CD4-positive, alpha-beta T cell treated with Interleukin-12 subunit alpha and Interleukin-12 subunit beta, for 1 hour (primary cell): ENCODE measurements at regions not wholly inside any gene's neighbourhood (a gene's known extent, or its start where the extent isn't known, plus 50 kb on each side); places are given as distances from the start of the nearest gene placed in this dataset.

ENCODE experiments used
- DNase-seq: peaks from one replicate; pipeline ENCODE4 v3.0.0-alpha.2; 2020

GRCh38 chr3:168272343-168272985 is 176.7 kb upstream of the GOLIM4 start:
- no peak for DNase-seq

- no peak for DNase-seq
Measured at GRCh38 chr3:168271932-168272331, 176.2 kb upstream of the GOLIM4 start.

GRCh38 chr3:168269001-168269400 is 173.3 kb upstream of the GOLIM4 start:
- no peak for DNase-seq

- DNase-seq = no peak
Measured at GRCh38 chr3:168267179-168267578, 171.5 kb upstream of the GOLIM4 start.

GRCh38 chr3:168266335-168266734 is 170.6 kb upstream of the GOLIM4 start:
- no peak for DNase-seq

- no peak for DNase-seq
Measured at GRCh38 chr3:168262887-168263286, 167.2 kb upstream of the GOLIM4 start.

- no peak for DNase-seq
Measured at GRCh38 chr3:168260859-168261258, 165.1 kb upstream of the GOLIM4 start.

GRCh38 chr3:168251371-168251770 is 155.6 kb upstream of the GOLIM4 start:
- DNase-seq = no peak

- DNase-seq = no peak
Measured at GRCh38 chr3:168250415-168250861, 154.7 kb upstream of the GOLIM4 start.

- peak; percentile 1 for DNase-seq
Measured at GRCh38 chr3:168249550-168250414, 154.1 kb upstream of the GOLIM4 start.

- no peak for DNase-seq
Measured at GRCh38 chr3:168249205-168249549, 153.5 kb upstream of the GOLIM4 start.

- no peak for DNase-seq
Measured at GRCh38 chr3:168248383-168249204, 152.9 kb upstream of the GOLIM4 start.

- DNase-seq = no peak
Measured at GRCh38 chr3:168241156-168241555, 145.4 kb upstream of the GOLIM4 start.

GRCh38 chr3:168239287-168239686 is 143.6 kb upstream of the GOLIM4 start:
- DNase-seq = no peak

- no peak for DNase-seq
Measured at GRCh38 chr3:168233001-168233400, 137.3 kb upstream of the GOLIM4 start.

GRCh38 chr3:168223085-168223484 is 127.4 kb upstream of the GOLIM4 start:
- no peak for DNase-seq

GRCh38 chr3:168220556-168220955 is 124.8 kb upstream of the GOLIM4 start:
- DNase-seq = no peak

GRCh38 chr3:168219530-168219929 is 123.8 kb upstream of the GOLIM4 start:
- DNase-seq = no peak

GRCh38 chr3:168218600-168218999 is 122.9 kb upstream of the GOLIM4 start:
- DNase-seq = no peak

GRCh38 chr3:168216851-168217250 is 121.1 kb upstream of the GOLIM4 start:
- DNase-seq = no peak

GRCh38 chr3:168213920-168214319 is 118.2 kb upstream of the GOLIM4 start:
- peak; percentile 3 for DNase-seq

GRCh38 chr3:168212664-168213285 is 117.1 kb upstream of the GOLIM4 start:
- no peak for DNase-seq

- DNase-seq = no peak
Measured at GRCh38 chr3:168205451-168205850, 109.7 kb upstream of the GOLIM4 start.
